DOHH2 (cell line): ENCODE measurements at regions not wholly inside any gene's neighbourhood (a gene's known extent, or its start where the extent isn't known, plus 50 kb on each side); places are given as distances from the start of the nearest gene placed in this dataset.

ENCODE experiments used
- CTCF ChIP-seq: fragments of 200-600 bp; sonication (generic); IDR thresholded peaks from one replicate; pipeline ENCODE4 v1.5.1; 2014; ENCODE audit warnings: antibody characterized with exemption, mild to moderate bottlenecking, low read depth, low read length; ENCODE audit not compliant: poor library complexity, severe bottlenecking
- EZH2phosphoT487 ChIP-seq: fragments of 200-600 bp; sonication (generic); IDR thresholded peaks from 2 replicates; pipeline ENCODE4 v1.6.1; 2017; ENCODE audit warnings: borderline replicate concordance, mild to moderate bottlenecking, antibody characterized with exemption, low read length, moderate library complexity, mixed read lengths

GRCh38 chr3:63167113-63167512, 111.0 kb upstream of the SYNPR start:
- TF ChIP-seq EZH2phosphoT487 (no peak), CTCF (no peak)
